Motor neuron (in vitro differentiated cells): ENCODE measurements at regions not wholly inside any gene's neighbourhood (a gene's known extent, or its start where the extent isn't known, plus 50 kb on each side); places are given as distances from the start of the nearest gene placed in this dataset.
"Not testable (repeated sequence)": the region's sequence is repeated elsewhere in the genome, so short reads cannot be mapped to it uniquely, and the experiment has no call there.

Experiments
- ATAC-seq, 8 experiments: fragments of 200-7000 bp; cut with Tn5 transposase; replicated peaks in 6 of 8; 2 replicates each; pipeline ENCODE4 v1.8.0; 2021; ENCODE audit warnings: mild to moderate bottlenecking in 8 of 8, moderate library complexity in 8 of 8
- H3K27ac ChIP-seq, 2 donors: fragments of 250-450 bp; sonication (Bioruptor Pico); 2 replicates each; pipeline ENCODE4 v1.9.0; 2021; ENCODE audit warnings: antibody characterized with exemption in 2 of 2, mild to moderate bottlenecking in 2 of 2, moderate library complexity in 1 of 2
- H3K4me1 ChIP-seq, 2 donors: fragments of 250-450 bp; sonication (Bioruptor Pico); replicated peaks in 1 of 2; 2 replicates each; pipeline ENCODE4 v1.6.1; 2021; ENCODE audit warnings: antibody characterized with exemption in 2 of 2, mild to moderate bottlenecking in 2 of 2, moderate library complexity in 1 of 2
- H3K4me3 ChIP-seq, 5 donors: fragments of 250-450 bp; sonication (Bioruptor Pico); 2 replicates each; pipeline ENCODE4 v1.9.0; 2021; ENCODE audit warnings: antibody characterized with exemption in 5 of 5, mild to moderate bottlenecking in 5 of 5, moderate library complexity in 4 of 5
- WGBS, 10 experiments: fragments of 450-650 bp; shearing (Covaris generic); methylation state at CpG; one replicate each; pipeline ENCODE4 v1.0.0; 2022; 5-methylcytosine and 5-hydroxymethylcytosine counted together
- in situ Hi-C, 9 experiments: fragments of 400-800 bp; cut with MboI; loops; one replicate each; pipeline ENCODE4 v1.15.0; 2021; ENCODE audit warnings: low sequenced_read_pairs in 9 of 9, low pct_unique_long_range_greater_than_20kb in 2 of 9; ENCODE audit not compliant: unreplicated experiment in 9 of 9

GRCh38 chr7:131038153-131038552 lies 289.5 kb upstream of the MKLN1 start:
- Histone ChIP-seq H3K27ac (no peak overlapping the region), H3K4me3 (no peak overlapping the region), H3K4me1 (no peaks in the 10 kb centered on the region)
- WGBS, 10 experiments = 63 to 100% (median 86%) methylated on average over 1 to 3 of the region's 3 CpGs; no CpG with 5 or more reads in 4 of the 10 experiments
- in situ Hi-C loops = loop anchor here in 2 of 9 experiments (25.0 kb wide), 1 partner anchor 151 kb away; no protein-coding TSS in a partner anchor
- ATAC-seq = no peak

GRCh38 chr7:131039355-131039762 lies 288.3 kb upstream of the MKLN1 start:
- 0 to 94% (median 57%) methylated on average over 1 to 2 of the region's 2 CpGs; no CpG with 5 or more reads in 1 of the 10 experiments for WGBS, 10 experiments
- in situ Hi-C loops = loop anchor here in 2 of 9 experiments (25.0 kb wide), 1 partner anchor 152 kb away; no protein-coding TSS in a partner anchor
- ATAC-seq = no peak
- Histone ChIP-seq H3K27ac (no peak overlapping the region), H3K4me1 (no peaks in the 10 kb centered on the region), H3K4me3 (no peak overlapping the region)

- in situ Hi-C loops = loop anchor here in 2 of 9 experiments (25.0 kb wide), 1 partner anchor 153 kb away; no protein-coding TSS in a partner anchor
- H3K4me3 ChIP-seq = no peak overlapping the region
These were observed 287.8 kb upstream of the MKLN1 start for GRCh38 chr7:131039836-131040235.

GRCh38 chr7:131040467-131040932 lies 287.2 kb upstream of the MKLN1 start:
- in situ Hi-C loops = loop anchor here in 2 of 9 experiments (25.0 kb wide), 1 partner anchor 153 kb away; no protein-coding TSS in a partner anchor
- no peaks in the 10 kb centered on the region for H3K4me1 ChIP-seq
- no peak overlapping the region for H3K4me3 ChIP-seq

More at GRCh38 chr7:131039836-131040235, 287.8 kb upstream of the MKLN1 start:
- Histone ChIP-seq H3K27ac (no peak overlapping the region), H3K4me1 (no peaks in the 10 kb centered on the region)
- WGBS, 10 experiments = 17 to 97% (median 80%) methylated on average over 2 to 3 of the region's 3 CpGs
- ATAC-seq = peak in 1 of 8 experiments; percentile 14

GRCh38 chr7:131041012-131041695 lies 286.5 kb upstream of the MKLN1 start:
- not testable (repeated sequence) for H3K4me1 ChIP-seq, H3K4me3 ChIP-seq
- in situ Hi-C loops = loop anchor here in 2 of 9 experiments (25.0 kb wide), 1 partner anchor 154 kb away; no protein-coding TSS in a partner anchor

More at GRCh38 chr7:131040467-131040932, 287.2 kb upstream of the MKLN1 start:
- no peak overlapping the region for H3K27ac ChIP-seq
- peak in 6 of 8 experiments; percentile 20 to 77 (median 49) for ATAC-seq
- WGBS, 10 experiments = 0 to 40% (median 5%) methylated on average over 1 to 6 of the region's 6 CpGs

GRCh38 chr7:131042269-131043160 lies 285.2 kb upstream of the MKLN1 start:
- ATAC-seq = no peak
- H3K4me3 ChIP-seq = no peak overlapping the region
- H3K4me1 ChIP-seq = no peaks in the 10 kb centered on the region
- no peak overlapping the region for H3K27ac ChIP-seq
- in situ Hi-C loops = loop anchor here in 2 of 9 experiments (25.0 kb wide), 1 partner anchor 155 kb away; no protein-coding TSS in a partner anchor
- 8 to 100% (median 86%) methylated on average over 1 to 5 of the region's 7 CpGs; no CpG with 5 or more reads in 1 of the 10 experiments for WGBS, 10 experiments

More at GRCh38 chr7:131041012-131041695, 286.5 kb upstream of the MKLN1 start:
- WGBS, 10 experiments = 81 to 100% (median 93%) methylated on average over 1 to 17 of the region's 17 CpGs
- ATAC-seq, H3K27ac ChIP-seq: not testable (repeated sequence)

GRCh38 chr7:131045526-131045925 lies 282.1 kb upstream of the MKLN1 start:
- in situ Hi-C loops = loop anchor here in 2 of 9 experiments (25.0 kb wide), 1 partner anchor 158 kb away; no protein-coding TSS in a partner anchor

GRCh38 chr7:131046246-131046645 lies 281.4 kb upstream of the MKLN1 start:
- no peak overlapping the region for H3K4me3 ChIP-seq
- no peak for ATAC-seq
- no peaks in the 10 kb centered on the region for H3K4me1 ChIP-seq
- H3K27ac ChIP-seq = no peak overlapping the region
- in situ Hi-C loops = loop anchor here in 2 of 9 experiments (25.0 kb wide), 1 partner anchor 159 kb away; no protein-coding TSS in a partner anchor
- WGBS, 10 experiments = 90 to 100% (median 100%) methylated on average over 1 of the region's 1 CpG; no CpG with 5 or more reads in 7 of the 10 experiments

More at GRCh38 chr7:131045526-131045925, 282.1 kb upstream of the MKLN1 start:
- ATAC-seq = no peak
- WGBS, 10 experiments = 64 to 100% (median 100%) methylated on average over 1 of the region's 1 CpG; no CpG with 5 or more reads in 3 of the 10 experiments
- H3K27ac ChIP-seq = no peak overlapping the region
- no peak overlapping the region for H3K4me3 ChIP-seq
- no peaks in the 10 kb centered on the region for H3K4me1 ChIP-seq

- in situ Hi-C loops = loop anchor here in 2 of 9 experiments (25.0 kb wide), 1 partner anchor 160 kb away; no protein-coding TSS in a partner anchor
- 42 to 100% (median 83%) methylated on average over 1 to 2 of the region's 2 CpGs; no CpG with 5 or more reads in 2 of the 10 experiments for WGBS, 10 experiments
- Histone ChIP-seq H3K4me1 (no peaks in the 10 kb centered on the region), H3K27ac (no peak overlapping the region), H3K4me3 (no peak overlapping the region)
- no peak for ATAC-seq
These were observed 279.9 kb upstream of the MKLN1 start for GRCh38 chr7:131047651-131048304.

- Histone ChIP-seq H3K27ac (no peak overlapping the region), H3K4me3 (no peak overlapping the region), H3K4me1 (no peaks in the 10 kb centered on the region)
- WGBS, 10 experiments = 75 to 100% (median 100%) methylated on average over 1 to 2 of the region's 2 CpGs; no CpG with 5 or more reads in 1 of the 10 experiments
- ATAC-seq = no peak
- in situ Hi-C loops = no loop called here
These were observed 276.4 kb upstream of the MKLN1 start for GRCh38 chr7:131051304-131051703.

GRCh38 chr7:131052285-131052904 lies 275.3 kb upstream of the MKLN1 start:
- 13 to 90% (median 67%) methylated on average over 1 to 4 of the region's 4 CpGs; no CpG with 5 or more reads in 3 of the 10 experiments for WGBS, 10 experiments
- H3K4me1 ChIP-seq = no peaks in the 10 kb centered on the region
- ATAC-seq = no peak
- no peak overlapping the region for H3K4me3 ChIP-seq
- H3K27ac ChIP-seq = no peak overlapping the region
- in situ Hi-C loops = no loop called here

- peak in 2 of 8 experiments; percentile 11 to 58 for ATAC-seq
- H3K4me1 ChIP-seq = no peaks in the 10 kb centered on the region
- in situ Hi-C loops = no loop called here
- no peak overlapping the region for H3K27ac ChIP-seq
- 20 to 100% (median 81%) methylated on average over 1 to 2 of the region's 2 CpGs; no CpG with 5 or more reads in 2 of the 10 experiments for WGBS, 10 experiments
- H3K4me3 ChIP-seq = no peak overlapping the region
These were observed 271.7 kb upstream of the MKLN1 start for GRCh38 chr7:131056007-131056406.
